Hematopoietic multipotent progenitor cell treated with erythropoietin and hydrocortisone succinate and interleukin-3 and kit ligand, for 6 days (in vitro differentiated cells): ENCODE measurements at regions not wholly inside any gene's neighbourhood (a gene's known extent, or its start where the extent isn't known, plus 50 kb on each side); places are given as distances from the start of the nearest gene placed in this dataset.
"Not testable (repeated sequence)": the region's sequence is repeated elsewhere in the genome, so short reads cannot be mapped to it uniquely, and the experiment has no call there.

ENCODE experiments used
- DNase-seq: peaks from one replicate; pipeline ENCODE4 v3.0.0-alpha.2; 2015

GRCh38 chr17:45554479-45554878, 64.0 kb upstream of the PLEKHM1 start:
- not testable (repeated sequence) for DNase-seq

- not testable (repeated sequence) for DNase-seq
Observed at GRCh38 chr17:45558821-45559220, 68.3 kb upstream of the PLEKHM1 start.

GRCh38 chr17:45562868-45563267, 72.3 kb upstream of the PLEKHM1 start:
- not testable (repeated sequence) for DNase-seq

GRCh38 chr17:45563283-45563682, 72.8 kb upstream of the PLEKHM1 start:
- not testable (repeated sequence) for DNase-seq

GRCh38 chr17:45568275-45568674, 77.8 kb upstream of the PLEKHM1 start:
- not testable (repeated sequence) for DNase-seq

GRCh38 chr17:45573326-45573725, 82.8 kb upstream of the PLEKHM1 start:
- DNase-seq: not testable (repeated sequence)

GRCh38 chr17:45573924-45574770, 83.6 kb upstream of the PLEKHM1 start:
- DNase-seq: no peak

GRCh38 chr17:45575126-45575885, 84.8 kb upstream of the PLEKHM1 start:
- DNase-seq: no peak

- not testable (repeated sequence) for DNase-seq
Observed at GRCh38 chr17:45576527-45577307, 86.2 kb upstream of the PLEKHM1 start.

GRCh38 chr17:45577571-45578279, 87.2 kb upstream of the PLEKHM1 start:
- DNase-seq: no peak

GRCh38 chr17:45578516-45579455, 88.3 kb upstream of the PLEKHM1 start:
- DNase-seq: no peak

GRCh38 chr17:45579529-45580495, 89.3 kb upstream of the PLEKHM1 start:
- DNase-seq: peak; percentile 45

- no peak for DNase-seq
Observed at GRCh38 chr17:45580924-45581323, 90.4 kb upstream of the PLEKHM1 start.

- no peak for DNase-seq
Observed at GRCh38 chr17:45581860-45582259, 91.3 kb upstream of the PLEKHM1 start.

GRCh38 chr17:45584092-45585036, 93.8 kb upstream of the PLEKHM1 start:
- peak; percentile 66 for DNase-seq

- DNase-seq: peak; percentile 89
Observed at GRCh38 chr17:45585037-45585733, 94.7 kb upstream of the PLEKHM1 start.

GRCh38 chr17:45585794-45586650, 95.5 kb upstream of the PLEKHM1 start:
- DNase-seq: peak; percentile 41
